ENCODE measurements at regions not wholly inside any gene's neighbourhood (a gene's known extent, or its start where the extent isn't known, plus 50 kb on each side); places are given as distances from the start of the nearest gene placed in this dataset.

DNA sequence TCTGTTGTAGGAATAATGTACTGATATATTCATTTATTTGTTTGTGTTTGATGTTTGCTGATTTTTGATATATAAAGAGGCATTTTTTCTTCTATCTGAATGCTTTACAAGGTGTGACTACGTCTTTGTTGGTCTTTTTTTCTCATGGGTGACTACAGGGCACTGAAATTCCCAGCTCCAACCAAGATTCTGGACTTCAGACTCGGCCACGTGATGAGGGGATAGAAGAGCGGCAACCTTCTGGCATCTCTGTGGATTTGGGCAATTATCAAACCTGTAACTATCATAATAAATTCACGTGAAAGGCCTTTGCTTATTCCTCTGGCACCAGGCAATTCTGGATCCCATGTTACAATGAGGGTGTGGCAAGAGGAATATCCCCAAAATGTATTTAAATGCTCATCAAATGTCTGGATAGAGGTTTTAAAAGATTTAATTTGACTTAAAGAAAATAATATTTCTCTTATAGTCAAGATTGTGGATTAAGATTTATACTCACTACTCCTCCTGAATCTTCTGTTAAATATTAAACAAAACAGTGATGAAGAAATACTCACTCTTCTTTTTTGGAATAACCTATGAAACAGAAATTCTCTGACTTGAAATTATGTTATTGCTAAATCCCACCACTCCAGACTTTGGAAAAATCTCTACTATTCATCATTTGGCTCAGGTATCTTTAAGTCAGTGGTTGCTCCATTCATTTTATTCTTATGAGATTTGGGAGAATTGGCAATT lies 276.3 kb downstream of the GPR37 start:
- TF ChIP-seq POLR2A (IDR thresholded peaks at IDR 0.05) (no peak), CTCF (IDR thresholded peaks at IDR 0.05 in 4 of 5, conservative IDR thresholded peaks at IDR 0.05 in 1 of 5) (no peak)
